ENCODE measurements at regions not wholly inside any gene's neighbourhood (a gene's known extent, or its start where the extent isn't known, plus 50 kb on each side); places are given as distances from the start of the nearest gene placed in this dataset.
"Not testable (repeated sequence)": the region's sequence is repeated elsewhere in the genome, so short reads cannot be mapped to it uniquely, and the experiment has no call there.

DNA sequence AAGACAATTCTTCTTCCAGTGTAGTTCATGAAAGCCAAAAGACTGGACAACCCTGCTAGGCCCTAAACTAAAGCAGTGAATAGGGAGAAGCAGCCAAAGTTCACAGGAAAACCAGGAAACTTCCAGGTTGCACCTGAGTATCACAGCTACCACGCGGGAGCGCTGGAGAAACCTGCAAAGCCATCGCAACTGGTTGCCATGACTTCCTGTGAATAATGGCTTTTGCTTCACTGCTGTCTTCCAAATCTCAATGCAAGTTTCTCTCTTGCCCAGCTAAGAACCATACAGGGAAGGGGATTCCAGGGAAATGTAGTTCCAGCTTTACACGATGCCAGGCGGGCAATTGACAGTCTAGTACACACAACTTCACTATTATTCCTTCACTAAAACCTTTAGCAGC lies 114.1 kb downstream of the GXYLT1 start:
- no peak for DNase-seq (ENCODE audit: low spot score)

- no peak for DNase-seq (ENCODE audit: low spot score)
Measured at GRCh38 chr12:42027546-42027945, 117.1 kb downstream of the GXYLT1 start.

DNA sequence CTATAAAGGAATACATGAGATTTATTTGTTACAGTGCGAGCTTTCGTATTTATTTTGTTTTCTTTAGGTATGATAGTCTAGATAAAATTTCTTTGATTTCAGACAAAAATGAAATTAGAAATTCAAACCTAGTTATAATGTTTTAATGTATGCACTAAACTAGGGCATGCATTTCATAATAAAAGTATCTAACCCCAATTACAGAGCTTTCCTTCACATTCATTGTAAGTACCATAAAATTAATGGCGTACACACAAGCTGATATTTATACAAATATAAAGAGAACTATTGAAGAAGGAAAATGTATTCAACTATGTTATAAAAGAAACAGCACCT lies 120.2 kb downstream of the GXYLT1 start:
- DNase-seq (ENCODE audit: low spot score): no peak

- DNase-seq (ENCODE audit: low spot score): peak; percentile 66
Measured at GRCh38 chr12:42023733-42024494, 120.8 kb downstream of the GXYLT1 start.

DNA sequence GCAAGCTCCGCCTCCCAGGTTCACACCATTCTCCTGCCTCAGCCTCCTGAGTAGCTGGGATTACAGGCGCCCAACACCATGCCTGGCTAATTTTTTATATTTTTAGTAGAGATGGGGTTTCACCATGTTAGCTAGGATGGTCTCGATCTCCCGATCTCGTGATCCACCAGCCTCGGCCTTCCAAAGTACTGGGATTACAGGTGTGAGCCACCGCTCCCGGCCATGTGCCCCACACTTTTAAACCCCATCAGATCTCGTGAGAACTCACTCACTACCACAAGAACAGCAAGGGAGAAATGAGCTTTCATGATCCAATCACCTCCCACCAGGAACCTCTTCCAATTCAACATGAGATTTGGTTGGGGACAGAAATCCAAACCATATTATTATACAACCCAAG lies 122.7 kb downstream of the GXYLT1 start:
- not testable (repeated sequence) for DNase-seq (ENCODE audit: low spot score)

DNA sequence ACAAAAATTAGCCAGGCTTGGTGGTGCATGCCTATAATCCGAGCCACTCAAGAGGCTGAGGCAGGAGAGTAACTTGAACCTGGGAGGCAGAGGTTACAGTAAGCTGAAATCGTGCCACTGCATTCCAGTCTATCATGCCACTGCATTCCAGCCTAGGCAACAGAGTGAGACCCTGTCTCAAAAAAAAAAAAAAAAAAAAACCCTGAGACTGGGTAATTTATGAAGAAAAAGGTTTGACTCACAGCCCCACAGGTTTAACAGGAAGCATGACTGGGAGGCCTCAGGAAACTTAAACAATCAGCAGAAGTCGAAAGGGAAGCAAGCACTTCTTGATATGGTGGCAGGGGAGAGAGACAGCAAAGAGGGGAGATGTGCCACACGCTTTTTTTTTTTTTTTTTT lies 123.2 kb downstream of the GXYLT1 start:
- no peak for DNase-seq (ENCODE audit: low spot score)

DNA sequence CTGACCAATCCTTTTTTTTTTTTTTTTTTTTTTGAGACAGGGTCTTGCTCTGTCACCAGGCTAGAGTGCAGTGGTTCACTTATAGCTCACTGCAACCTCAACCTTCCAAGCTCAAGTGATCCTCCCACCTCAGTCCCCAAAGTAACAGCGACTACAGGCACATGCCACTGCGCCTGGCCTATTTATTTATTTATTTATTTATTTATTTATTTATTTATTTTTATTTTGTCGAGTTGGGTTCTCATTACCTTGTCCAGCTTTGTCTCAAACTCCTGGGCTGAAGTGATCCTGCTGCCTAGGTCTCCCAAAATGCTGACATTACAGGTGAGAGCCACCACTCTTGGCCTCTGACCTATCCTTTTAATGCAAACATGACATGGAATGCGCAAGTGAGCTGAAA lies 124.4 kb downstream of the GXYLT1 start:
- no peak for DNase-seq (ENCODE audit: low spot score)

DNA sequence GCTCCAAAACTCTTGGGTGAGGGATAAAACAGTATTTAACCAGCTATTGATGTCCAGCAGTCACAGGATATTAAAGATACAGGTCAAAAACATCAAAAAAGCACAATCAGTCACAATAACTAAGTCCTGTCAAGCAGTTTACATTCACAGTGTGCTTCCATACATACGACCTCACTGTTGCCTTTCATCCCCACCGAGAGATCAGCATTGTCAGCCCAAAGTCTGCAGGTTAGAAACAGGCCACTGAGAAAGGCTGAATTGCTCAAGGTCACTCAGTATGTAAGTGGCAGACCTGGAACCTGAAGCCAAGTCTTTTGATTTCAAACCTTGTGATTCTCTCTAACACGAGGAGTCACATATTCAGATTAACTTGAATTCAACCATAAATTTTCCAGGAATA lies 124.9 kb downstream of the GXYLT1 start:
- DNase-seq (ENCODE audit: low spot score): no peak

- DNase-seq (ENCODE audit: low spot score): no peak
Measured at GRCh38 chr12:42017051-42017450, 127.6 kb downstream of the GXYLT1 start.

DNA sequence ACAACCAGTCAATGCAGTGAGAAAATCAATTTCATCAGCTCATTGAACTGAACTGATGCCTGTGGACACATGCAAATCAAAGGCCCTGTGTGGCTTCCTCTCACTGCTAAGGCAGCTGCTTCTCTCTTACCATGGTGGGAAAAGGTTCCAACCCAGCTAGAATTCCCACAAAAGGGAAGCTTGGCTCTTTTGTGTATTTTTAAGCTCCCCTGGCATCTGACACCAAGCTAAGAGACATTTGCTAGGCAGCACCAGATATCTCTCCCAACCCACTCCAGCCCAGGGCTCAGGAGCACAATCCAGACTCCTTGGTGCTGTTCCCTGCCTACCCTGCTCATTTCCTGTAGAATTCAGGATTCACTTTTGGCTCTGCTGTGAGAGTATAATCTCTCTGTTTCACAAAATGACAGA lies 129.6 kb downstream of the GXYLT1 start:
- no peak for DNase-seq (ENCODE audit: low spot score)

- DNase-seq (ENCODE audit: low spot score): not testable (repeated sequence)
Measured at GRCh38 chr12:42012501-42012900, 132.2 kb downstream of the GXYLT1 start.

GRCh38 chr12:42010715-42011114 lies 134.0 kb downstream of the GXYLT1 start:
- DNase-seq (ENCODE audit: low spot score): no peak

DNA sequence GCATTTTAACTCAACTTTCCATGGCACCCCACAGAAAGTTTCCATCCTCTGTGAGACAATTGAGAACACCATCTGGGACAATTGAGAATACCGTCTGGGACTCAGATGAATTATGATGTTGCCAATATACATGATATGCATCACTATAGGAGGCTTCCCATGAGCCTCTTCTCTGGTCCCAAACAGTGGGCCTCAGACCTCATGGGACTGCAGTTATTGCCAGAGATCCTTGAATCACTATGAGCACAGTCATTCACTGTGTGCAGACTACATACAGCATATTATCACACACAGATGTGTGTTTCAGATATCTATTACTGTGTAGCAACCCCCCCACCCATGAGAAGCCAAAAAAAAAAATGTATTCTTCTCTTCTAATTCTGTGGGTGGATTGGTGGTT lies 134.4 kb downstream of the GXYLT1 start:
- no peak for DNase-seq (ENCODE audit: low spot score)

GRCh38 chr12:42008996-42009395 lies 135.7 kb downstream of the GXYLT1 start:
- no peak for DNase-seq (ENCODE audit: low spot score)

DNA sequence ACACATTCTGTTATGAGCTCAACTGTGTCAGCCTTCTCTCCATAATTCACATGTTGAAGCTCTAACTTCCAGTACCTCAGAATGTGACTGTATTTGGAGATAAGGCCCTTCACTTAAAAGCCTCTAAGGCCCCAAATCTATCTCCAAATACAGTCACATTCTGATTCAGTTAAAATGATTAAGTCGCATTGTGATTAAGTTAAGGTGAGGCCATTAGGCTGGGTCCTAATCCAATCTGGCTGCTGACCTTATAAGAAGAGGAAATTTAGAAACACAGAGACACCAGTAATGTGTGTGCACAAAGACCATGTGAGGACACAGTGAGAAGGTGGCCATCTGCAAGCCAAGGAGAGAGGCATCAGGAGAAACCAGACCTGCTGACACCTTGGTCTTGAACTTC lies 141.6 kb downstream of the GXYLT1 start:
- DNase-seq (ENCODE audit: low spot score): no peak

DNA sequence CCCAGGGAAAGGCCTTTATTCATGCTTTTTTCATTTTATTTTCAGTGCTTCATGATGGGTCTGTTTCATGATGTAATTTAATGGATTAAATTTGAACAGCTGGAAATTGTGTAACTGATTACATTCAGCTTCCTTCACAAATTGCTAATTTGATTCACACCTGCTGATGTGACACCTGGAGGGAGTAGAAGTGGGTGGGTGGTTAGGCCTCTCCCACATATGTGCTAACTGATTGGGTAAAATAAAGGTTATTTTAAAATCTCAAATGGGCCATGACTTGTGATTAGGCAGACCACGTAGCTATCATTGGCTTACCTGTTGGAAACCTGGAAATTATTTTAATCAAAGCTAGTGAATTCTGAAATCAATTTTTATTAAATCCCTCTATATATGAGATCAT lies 142.1 kb downstream of the GXYLT1 start:
- DNase-seq (ENCODE audit: low spot score): no peak

DNA sequence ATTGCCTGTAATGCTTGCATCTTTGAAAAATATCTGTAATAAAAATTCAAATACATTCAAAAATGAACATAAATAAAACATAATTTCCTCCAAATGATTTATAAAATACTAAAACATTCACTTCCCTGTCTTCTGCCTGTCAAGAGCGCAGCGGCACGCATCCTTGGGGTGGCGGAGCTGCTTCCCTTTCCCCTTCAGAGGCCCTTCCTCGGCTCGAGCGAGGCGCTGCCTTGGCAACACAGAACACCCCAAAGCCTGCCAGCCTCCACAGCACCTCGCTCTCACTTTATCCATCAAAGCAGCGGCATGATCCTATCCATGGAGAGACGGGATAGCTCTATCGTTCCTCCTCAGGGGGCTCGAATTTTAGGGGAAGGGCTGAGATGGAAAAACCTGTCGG lies 146.2 kb downstream of the GXYLT1 start:
- DNase-seq (ENCODE audit: low spot score): no peak

- no peak for DNase-seq (ENCODE audit: low spot score)
Measured at GRCh38 chr12:41993283-41993682, 151.4 kb downstream of the GXYLT1 start.

GRCh38 chr12:41992692-41993215 lies 151.9 kb downstream of the GXYLT1 start:
- no peak for DNase-seq (ENCODE audit: low spot score)

DNA sequence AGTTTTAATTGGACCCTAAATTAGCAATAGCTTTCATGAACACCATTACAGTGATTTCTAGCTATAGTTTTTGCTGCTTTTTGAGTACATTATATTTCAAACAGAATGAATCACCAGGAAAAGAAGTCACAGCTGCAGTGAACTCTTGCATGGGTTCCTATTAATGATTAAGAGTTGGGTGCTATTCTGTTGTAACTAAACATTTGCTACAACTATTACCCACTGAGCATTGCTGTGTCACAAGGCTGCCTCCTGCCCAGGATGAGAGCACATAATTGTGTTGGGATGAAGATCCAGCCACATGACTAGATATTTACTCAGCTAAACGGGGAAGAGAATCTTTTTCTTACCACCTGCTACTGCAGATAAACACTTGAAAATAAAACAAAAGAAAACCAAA lies 152.7 kb downstream of the GXYLT1 start:
- no peak for DNase-seq (ENCODE audit: low spot score)

- DNase-seq (ENCODE audit: low spot score): no peak
Measured at GRCh38 chr12:41988715-41989114, 156.0 kb downstream of the GXYLT1 start.

DNA sequence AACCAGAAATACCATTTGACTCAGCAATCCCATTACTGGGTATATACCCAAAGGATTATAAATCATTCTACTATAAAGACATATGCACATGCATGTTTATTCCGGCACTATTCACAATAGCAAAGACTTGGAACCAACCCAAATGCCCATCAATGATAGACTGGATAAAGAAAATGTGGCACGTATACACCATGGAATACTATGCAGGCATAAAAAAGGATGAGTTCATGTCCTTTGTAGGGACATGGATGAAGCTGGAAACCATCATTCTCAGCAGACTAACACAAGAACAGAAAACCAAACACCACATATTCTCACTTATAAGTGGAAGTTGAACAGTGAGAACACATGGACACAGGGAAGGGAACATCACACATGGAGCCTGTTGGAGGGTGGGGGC lies 158.2 kb downstream of the GXYLT1 start:
- not testable (repeated sequence) for DNase-seq (ENCODE audit: low spot score)

GRCh38 chr12:41983856-41984255 lies 160.8 kb downstream of the GXYLT1 start:
- DNase-seq (ENCODE audit: low spot score): no peak

- no peak for DNase-seq (ENCODE audit: low spot score)
Measured at GRCh38 chr12:41983394-41983793, 161.3 kb downstream of the GXYLT1 start.

All from HuH-7 (cell line).